Karpas-422 (cell line): ENCODE measurements at regions not wholly inside any gene's neighbourhood (a gene's known extent, or its start where the extent isn't known, plus 50 kb on each side); places are given as distances from the start of the nearest gene placed in this dataset.

Experiments used
- DNase-seq: peaks from one replicate; pipeline ENCODE4 v3.0.0-alpha.2; 2015
- H2AFZ ChIP-seq: fragments of 200-600 bp; sonication (generic); 2 replicates; pipeline ENCODE4 v1.6.1; 2014; ENCODE audit warnings: antibody characterized with exemption, low read length, mixed read lengths
- H3K27ac ChIP-seq: fragments of 200-600 bp; sonication (generic); 2 replicates; pipeline ENCODE4 v1.5.1; 2014; ENCODE audit warnings: mild to moderate bottlenecking, low read length, moderate library complexity
- H3K27me3 ChIP-seq: fragments of 200-600 bp; sonication (generic); 2 replicates; pipeline ENCODE4 v1.6.1; 2014; ENCODE audit warnings: low read length, mixed read lengths
- H3K36me3 ChIP-seq: fragments of 200-600 bp; sonication (generic); 2 replicates; pipeline ENCODE4 v1.6.1; 2014; ENCODE audit warnings: low read length, mixed read lengths; ENCODE audit not compliant: insufficient read depth
- H3K4me1 ChIP-seq: fragments of 200-600 bp; sonication (generic); 2 replicates; pipeline ENCODE4 v1.6.1; 2014; ENCODE audit warnings: mild to moderate bottlenecking, low read length, mixed read lengths
- H3K4me2 ChIP-seq: fragments of 200-600 bp; sonication (generic); 2 replicates; pipeline ENCODE4 v1.6.1; 2014; ENCODE audit warnings: low read length, low read depth, mild to moderate bottlenecking; ENCODE audit not compliant: poor library complexity, severe bottlenecking
- H3K4me3 ChIP-seq: fragments of 200-600 bp; sonication (generic); 2 replicates; pipeline ENCODE4 v1.5.1; 2014; ENCODE audit warnings: mild to moderate bottlenecking, antibody characterized with exemption, low read length, mixed read lengths
- H3K79me2 ChIP-seq: fragments of 200-600 bp; sonication (generic); 2 replicates; pipeline ENCODE4 v1.6.1; 2014; ENCODE audit warnings: mild to moderate bottlenecking, low read length, mixed read lengths
- H3K9ac ChIP-seq: fragments of 200-600 bp; sonication (generic); 2 replicates; pipeline ENCODE4 v1.6.0; 2014; ENCODE audit warnings: low read length
- H3K9me2 ChIP-seq: fragments of 200-600 bp; sonication (generic), shearing (Covaris generic); replicated peaks from 2 replicates; pipeline ENCODE4 v1.6.0; 2014; ENCODE audit warnings: mild to moderate bottlenecking, low read length, moderate library complexity; ENCODE audit not compliant: insufficient read depth
- H3K9me3 ChIP-seq: fragments of 300-700, 200-600 bp; sonication (generic); 2 replicates; pipeline ENCODE4 v1.6.1; 2014; ENCODE audit warnings: low read length, mixed read lengths
- H4K20me1 ChIP-seq: fragments of 200-600 bp; sonication (generic); 2 replicates; pipeline ENCODE4 v1.6.1; 2014; ENCODE audit warnings: mild to moderate bottlenecking, antibody characterized with exemption, low read length, low read depth; ENCODE audit not compliant: insufficient read depth

DNA sequence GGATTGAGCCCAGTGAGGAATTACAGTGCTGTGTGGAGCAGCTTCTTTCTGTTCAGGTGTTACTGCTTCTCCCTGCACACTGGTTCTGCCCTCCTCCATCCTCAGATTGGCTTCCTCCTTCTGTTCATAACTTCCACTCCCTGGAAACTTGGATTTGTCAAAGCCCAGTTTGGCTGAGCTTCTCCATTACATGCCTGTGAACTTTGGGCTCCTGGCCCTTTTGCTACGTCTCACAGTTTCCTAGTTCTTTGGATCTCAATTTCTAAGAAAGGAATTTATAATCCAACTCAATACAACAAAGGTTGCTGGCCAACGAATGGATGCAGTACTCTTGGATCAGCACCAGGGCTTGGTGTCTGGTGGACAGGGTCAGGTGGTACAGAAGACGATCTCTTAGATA is 318.1 kb downstream of the RPS24 start:
- H3K36me3 ChIP-seq = no peaks in the 10 kb centered on the region
- H3K79me2 ChIP-seq = no peaks in the 10 kb centered on the region
- H3K4me2 ChIP-seq = no peak overlapping the region
- H2AFZ ChIP-seq = no peak overlapping the region
- DNase-seq = no peak
- H3K27me3 ChIP-seq = no peaks in the 10 kb centered on the region
- H3K27ac ChIP-seq = no peak overlapping the region
- no peaks in the 10 kb centered on the region for H3K9me3 ChIP-seq
- no peak overlapping the region for H3K4me3 ChIP-seq
- no peak overlapping the region for H3K9ac ChIP-seq
- H3K9me2 ChIP-seq = no peaks in the 10 kb centered on the region
- H3K4me1 ChIP-seq = no peaks in the 10 kb centered on the region
- H4K20me1 ChIP-seq = no peaks in the 10 kb centered on the region

DNA sequence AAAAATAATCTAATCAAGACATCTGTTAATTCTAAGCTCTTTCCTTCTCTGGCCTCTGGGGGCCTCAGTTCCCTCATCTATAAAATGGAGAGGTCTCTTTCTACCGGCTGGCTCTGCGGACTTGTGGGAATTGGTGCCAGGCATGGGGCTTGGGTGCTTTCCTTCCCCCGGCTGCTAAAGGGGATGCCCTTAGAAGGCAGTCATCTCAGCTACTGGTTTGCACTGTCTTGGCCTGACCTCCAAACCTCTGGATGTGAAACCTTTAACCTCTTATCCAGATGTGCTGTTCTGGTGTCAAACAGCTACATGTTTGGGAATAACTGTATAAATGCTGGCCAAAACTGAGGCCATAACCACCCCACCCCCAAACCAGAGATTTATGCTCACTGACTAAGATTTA is 320.0 kb downstream of the RPS24 start:
- H4K20me1 ChIP-seq = no peaks in the 10 kb centered on the region
- no peak overlapping the region for H3K9ac ChIP-seq
- no peaks in the 10 kb centered on the region for H3K9me3 ChIP-seq
- H3K4me2 ChIP-seq = no peak overlapping the region
- DNase-seq = no peak
- no peak overlapping the region for H3K4me3 ChIP-seq
- H3K36me3 ChIP-seq = no peaks in the 10 kb centered on the region
- H2AFZ ChIP-seq = no peak overlapping the region
- no peaks in the 10 kb centered on the region for H3K9me2 ChIP-seq
- no peaks in the 10 kb centered on the region for H3K4me1 ChIP-seq
- H3K79me2 ChIP-seq = no peaks in the 10 kb centered on the region
- no peaks in the 10 kb centered on the region for H3K27me3 ChIP-seq
- no peak overlapping the region for H3K27ac ChIP-seq

GRCh38 chr10:78354101-78354500 is 320.4 kb downstream of the RPS24 start:
- Histone ChIP-seq H3K79me2 (no peaks in the 10 kb centered on the region), H3K9me2 (no peaks in the 10 kb centered on the region), H3K27ac (no peak overlapping the region), H4K20me1 (no peaks in the 10 kb centered on the region), H3K4me1 (no peaks in the 10 kb centered on the region), H3K9me3 (no peaks in the 10 kb centered on the region), H2AFZ (no peak overlapping the region), H3K9ac (no peak overlapping the region), H3K4me3 (no peak overlapping the region), H3K36me3 (no peaks in the 10 kb centered on the region), H3K27me3 (no peaks in the 10 kb centered on the region), H3K4me2 (no peak overlapping the region)
- DNase-seq = no peak

DNA sequence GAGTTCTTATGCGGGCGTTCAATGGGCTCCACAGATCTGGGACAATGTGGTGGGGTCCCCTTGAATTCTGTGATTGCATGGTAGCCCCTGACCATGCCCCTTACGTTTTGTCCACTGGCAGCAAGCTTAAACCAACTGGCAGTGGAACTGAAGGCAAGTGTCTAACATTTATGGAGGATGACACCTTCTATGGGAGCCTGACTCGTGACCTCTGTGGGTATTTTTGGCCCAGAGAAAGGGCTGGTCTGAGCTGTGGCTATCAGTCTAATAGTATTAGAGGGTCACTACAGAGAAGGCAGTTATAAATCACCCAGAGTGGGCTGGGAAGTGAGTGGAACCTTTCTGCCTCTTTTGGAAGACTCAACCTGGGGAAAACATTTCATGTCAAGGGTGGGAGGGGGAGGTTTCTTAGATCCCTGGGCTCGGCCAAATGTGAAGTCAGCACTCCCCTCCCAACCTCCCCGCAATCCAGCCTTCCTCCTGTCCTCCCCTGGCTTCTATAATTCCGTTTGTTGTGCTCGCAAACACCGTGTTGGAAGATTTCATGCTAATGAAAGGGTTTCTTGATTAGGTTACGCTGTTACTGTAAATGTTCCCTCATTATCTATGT is 322.7 kb downstream of the RPS24 start:
- Histone ChIP-seq H3K4me3 (no peak overlapping the region), H3K9me3 (no peaks in the 10 kb centered on the region), H3K4me2 (no peak overlapping the region), H3K79me2 (no peaks in the 10 kb centered on the region), H3K27ac (no peak overlapping the region), H2AFZ (no peak overlapping the region), H3K9ac (no peak overlapping the region), H3K4me1 (no peaks in the 10 kb centered on the region), H3K9me2 (no peaks in the 10 kb centered on the region), H3K36me3 (no peaks in the 10 kb centered on the region), H3K27me3 (no peaks in the 10 kb centered on the region), H4K20me1 (no peaks in the 10 kb centered on the region)
- DNase-seq = no peak

GRCh38 chr10:78357141-78358063 is 323.7 kb downstream of the RPS24 start:
- Histone ChIP-seq H3K4me2 (no peak overlapping the region), H3K9me2 (no peaks in the 10 kb centered on the region), H3K4me3 (no peak overlapping the region), H3K27ac (no peak overlapping the region), H2AFZ (no peak overlapping the region), H3K36me3 (no peaks in the 10 kb centered on the region), H3K9me3 (no peaks in the 10 kb centered on the region), H3K27me3 (no peaks in the 10 kb centered on the region), H4K20me1 (no peaks in the 10 kb centered on the region), H3K79me2 (no peaks in the 10 kb centered on the region), H3K4me1 (no peaks in the 10 kb centered on the region), H3K9ac (no peak overlapping the region)
- DNase-seq = no peak

DNA sequence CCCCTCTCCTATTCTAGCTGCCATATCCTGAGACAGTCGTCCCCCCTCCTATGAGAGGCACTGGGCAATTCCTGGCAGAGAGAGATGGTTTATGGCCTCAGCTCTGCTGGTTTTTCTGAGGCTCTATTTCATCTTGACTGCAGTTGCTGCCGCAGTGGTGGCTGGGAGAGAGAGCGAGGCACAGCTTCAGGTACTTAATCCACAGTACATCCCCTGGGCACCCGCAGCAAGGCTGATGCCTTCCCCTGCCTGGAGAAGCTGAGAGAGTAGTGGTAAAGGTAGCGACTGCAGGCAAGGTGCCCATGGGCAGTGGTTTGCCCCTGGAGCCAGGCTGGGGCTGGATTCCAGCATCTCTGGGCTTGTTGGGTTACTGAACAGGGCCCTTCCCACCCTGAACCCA is 324.7 kb downstream of the RPS24 start:
- Histone ChIP-seq H3K9ac (no peak overlapping the region), H3K79me2 (no peaks in the 10 kb centered on the region), H3K4me2 (no peak overlapping the region), H3K4me1 (no peaks in the 10 kb centered on the region), H3K9me2 (no peaks in the 10 kb centered on the region), H3K4me3 (no peak overlapping the region), H4K20me1 (no peaks in the 10 kb centered on the region), H3K9me3 (no peaks in the 10 kb centered on the region), H3K27ac (no peak overlapping the region), H3K27me3 (no peaks in the 10 kb centered on the region), H3K36me3 (no peaks in the 10 kb centered on the region), H2AFZ (no peak overlapping the region)
- no peak for DNase-seq

GRCh38 chr10:78358982-78359381 is 325.3 kb downstream of the RPS24 start:
- H3K36me3 ChIP-seq = no peaks in the 10 kb centered on the region
- DNase-seq = no peak
- H2AFZ ChIP-seq = no peak overlapping the region
- H3K27me3 ChIP-seq = no peaks in the 10 kb centered on the region
- no peaks in the 10 kb centered on the region for H3K79me2 ChIP-seq
- H3K9ac ChIP-seq = no peak overlapping the region
- H3K4me3 ChIP-seq = no peak overlapping the region
- no peaks in the 10 kb centered on the region for H3K4me1 ChIP-seq
- no peak overlapping the region for H3K27ac ChIP-seq
- no peaks in the 10 kb centered on the region for H4K20me1 ChIP-seq
- no peak overlapping the region for H3K4me2 ChIP-seq
- no peaks in the 10 kb centered on the region for H3K9me3 ChIP-seq
- no peaks in the 10 kb centered on the region for H3K9me2 ChIP-seq

GRCh38 chr10:78359640-78360091 is 326.0 kb downstream of the RPS24 start:
- no peak for DNase-seq
- Histone ChIP-seq H3K9me2 (no peaks in the 10 kb centered on the region), H3K9ac (no peak overlapping the region), H3K27me3 (no peaks in the 10 kb centered on the region), H3K9me3 (no peaks in the 10 kb centered on the region), H3K4me2 (no peak overlapping the region), H2AFZ (no peak overlapping the region), H3K27ac (no peak overlapping the region), H3K4me1 (no peaks in the 10 kb centered on the region), H3K36me3 (no peaks in the 10 kb centered on the region), H3K4me3 (no peak overlapping the region), H4K20me1 (no peaks in the 10 kb centered on the region), H3K79me2 (no peaks in the 10 kb centered on the region)
